CD4-positive, alpha-beta memory T cell (primary cell): ENCODE measurements at regions not wholly inside any gene's neighbourhood (a gene's known extent, or its start where the extent isn't known, plus 50 kb on each side); places are given as distances from the start of the nearest gene placed in this dataset.

ENCODE experiments used
- CTCF ChIA-PET: fragments of 350-600 bp; sonication (Branson Sonifier 250); formaldehyde crosslinking; loops from one replicate; lab custom pipeline; 2021; ENCODE audit warnings: inconsistent platforms; ENCODE audit not compliant: partially characterized antibody; lab: Charles Lee
- POLR2A ChIA-PET: fragments of 350-600 bp; sonication (Branson Sonifier 250); formaldehyde crosslinking; loops from one replicate; lab custom pipeline; 2021; ENCODE audit not compliant: partially characterized antibody; lab: Charles Lee
- DNase-seq, 5 donors: peaks; one replicate each; pipeline versions ENCODE4 v3.0.0 to v3.0.0-alpha.2; 2020 to 2022; ENCODE audit warnings: mixed read lengths in 1 of 5
- H3K27ac ChIP-seq: one replicate; pipeline ENCODE4 v1.7.0; 2013; ENCODE audit warnings: low read depth, low read length
- H3K27me3 ChIP-seq: 2 replicates; pipeline ENCODE4 v1.7.0; 2013; ENCODE audit warnings: mild to moderate bottlenecking, low read length, moderate library complexity; ENCODE audit not compliant: insufficient read depth
- H3K36me3 ChIP-seq: 2 replicates; pipeline ENCODE4 v1.7.0; 2013; ENCODE audit warnings: mild to moderate bottlenecking, low read length, moderate library complexity; ENCODE audit not compliant: insufficient read depth
- H3K4me1 ChIP-seq: 2 replicates; pipeline ENCODE4 v1.7.0; 2013; ENCODE audit warnings: mild to moderate bottlenecking, low read length, moderate library complexity; ENCODE audit not compliant: insufficient read depth
- H3K4me3 ChIP-seq, 2 donors: one replicate each; pipeline ENCODE4 v1.7.0; 2013; ENCODE audit warnings: low read length in 2 of 2, mild to moderate bottlenecking in 1 of 2
- H3K9me3 ChIP-seq, 2 donors: one replicate each; pipeline ENCODE4 v1.7.0; 2013; ENCODE audit warnings: low read length in 2 of 2, control low read depth in 1 of 2; ENCODE audit not compliant: control insufficient read depth in 1 of 2
- H3K27ac Mint-ChIP-seq, 7 donors: one replicate each; pipeline ENCODE4 v1.8.0; 2020 to 2021; ENCODE audit warnings: mixed read lengths in 7 of 7, mild to moderate bottlenecking in 6 of 7, inconsistent platforms in 3 of 7, moderate library complexity in 3 of 7
- H3K27me3 Mint-ChIP-seq, 2 donors: one replicate each; pipeline ENCODE4 v1.8.0; 2020 to 2021; ENCODE audit warnings: mixed read lengths in 2 of 2
- H3K36me3 Mint-ChIP-seq, 2 donors: one replicate each; pipeline ENCODE4 v1.8.0; 2020 to 2021; ENCODE audit warnings: mixed read lengths in 2 of 2, inconsistent platforms in 1 of 2, mild to moderate bottlenecking in 1 of 2
- H3K4me1 Mint-ChIP-seq, 4 donors: one replicate each; pipeline ENCODE4 v1.8.0; 2020 to 2021; ENCODE audit warnings: mixed read lengths in 4 of 4, mild to moderate bottlenecking in 1 of 4
- H3K4me3 Mint-ChIP-seq, 8 donors: one replicate each; pipeline ENCODE4 v1.8.0; 2020 to 2021; ENCODE audit warnings: mixed read lengths in 8 of 8, mild to moderate bottlenecking in 7 of 8, moderate library complexity in 6 of 8, inconsistent platforms in 3 of 8
- H3K9me3 Mint-ChIP-seq, 8 donors: one replicate each; pipeline ENCODE4 v1.8.0; 2020 to 2021; ENCODE audit warnings: mixed read lengths in 8 of 8, mild to moderate bottlenecking in 5 of 8, inconsistent platforms in 3 of 8, moderate library complexity in 1 of 8
- intact Hi-C: fragments of 100-400 bp; cut with micrococcal nuclease; formaldehyde crosslinking; loops from one replicate; pipeline ENCODE4 v1.15.1; 2023

GRCh38 chr5:143966280-143966679, 154.3 kb downstream of the HMHB1 start:
- Histone ChIP-seq H3K36me3 (no peaks in the 10 kb centered on the region), H3K4me1 (no peaks in the 10 kb centered on the region), H3K4me3 (no peak overlapping the region), H3K9me3 (no peaks in the 10 kb centered on the region), H3K27me3 (no peaks in the 10 kb centered on the region), H3K27ac (no peak overlapping the region)
- peaks cover 0 to 2% (median 0%) of the 10 kb centered on the region in 8 donors for H3K9me3 Mint-ChIP-seq
- CTCF ChIA-PET, result interaction anchor here (0.9 kb wide), 1 partner anchor 1253 kb away, joined by 3 read pairs; no protein-coding TSS in a partner anchor
- no peak overlapping the region for H3K4me3 Mint-ChIP-seq
- no peak for DNase-seq
- H3K27ac Mint-ChIP-seq, result no peak overlapping the region
- no peaks in the 10 kb centered on the region for H3K36me3 Mint-ChIP-seq
- POLR2A ChIA-PET, result no interaction called here
- intact Hi-C loops, result loop anchor here (5.0 to 10.0 kb wide), 4 partner anchors 139 to 1251 kb away; no protein-coding TSS in a partner anchor
- H3K4me1 Mint-ChIP-seq, result peaks cover 0 to 2% (median 0%) of the 10 kb centered on the region in 4 donors
- peaks cover 2 to 7% of the 10 kb centered on the region in 2 donors for H3K27me3 Mint-ChIP-seq

- Mint-ChIP-seq H3K27ac (no peak overlapping the region), H3K4me3 (no peak overlapping the region), H3K4me1 (peaks cover 0 to 3% (median 0%) of the 10 kb centered on the region in 4 donors), H3K9me3 (peaks cover 0 to 2% (median 0%) of the 10 kb centered on the region in 8 donors), H3K36me3 (no peaks in the 10 kb centered on the region), H3K27me3 (peaks cover 4 to 13% of the 10 kb centered on the region in 2 donors)
- no peak overlapping the region for H3K4me3 ChIP-seq
- H3K4me1 ChIP-seq, result no peaks in the 10 kb centered on the region
- CTCF ChIA-PET, result interaction anchor here (0.8 to 1.6 kb wide), 7 partner anchors 11 to 1046 kb away, joined by 3 to 8 read pairs (median 3); no protein-coding TSS in a partner anchor
- no peaks in the 10 kb centered on the region for H3K36me3 ChIP-seq
- POLR2A ChIA-PET, result interaction anchor here (1.9 kb wide), 1 partner anchor 966 kb away, joined by 5 read pairs; no protein-coding TSS in a partner anchor
- no peaks in the 10 kb centered on the region for H3K27me3 ChIP-seq
- H3K9me3 ChIP-seq, result no peaks in the 10 kb centered on the region
- peak in 4 of 5 donors; percentile 14 to 24 (median 22) for DNase-seq
- intact Hi-C loops, result loop anchor here (5.0 to 10.0 kb wide), 4 partner anchors 141 to 1253 kb away; no protein-coding TSS in a partner anchor
- H3K27ac ChIP-seq, result no peak overlapping the region
These were observed 156.3 kb downstream of the HMHB1 start for GRCh38 chr5:143968071-143968878.

- Histone ChIP-seq H3K4me1 (no peaks in the 10 kb centered on the region), H3K4me3 (no peak overlapping the region), H3K9me3 (no peaks in the 10 kb centered on the region), H3K27me3 (no peaks in the 10 kb centered on the region), H3K27ac (no peak overlapping the region), H3K36me3 (no peaks in the 10 kb centered on the region)
- no peaks in the 10 kb centered on the region for H3K36me3 Mint-ChIP-seq
- intact Hi-C loops, result no loop called here
- H3K4me3 Mint-ChIP-seq, result no peak overlapping the region
- H3K9me3 Mint-ChIP-seq, result peaks cover 0 to 2% (median 0%) of the 10 kb centered on the region in 8 donors
- no peak overlapping the region for H3K27ac Mint-ChIP-seq
- ChIA-PET CTCF (no interaction called here), POLR2A (no interaction called here)
- no peak for DNase-seq
- peaks cover 0 to 1% (median 0%) of the 10 kb centered on the region in 4 donors for H3K4me1 Mint-ChIP-seq
- H3K27me3 Mint-ChIP-seq, result peaks cover 4 to 16% of the 10 kb centered on the region in 2 donors
These were observed 158.2 kb downstream of the HMHB1 start for GRCh38 chr5:143970159-143970558.

- Mint-ChIP-seq H3K27me3 (peaks cover 4 to 16% of the 10 kb centered on the region in 2 donors), H3K27ac (no peak overlapping the region), H3K4me1 (peaks cover 0 to 1% (median 0%) of the 10 kb centered on the region in 4 donors), H3K4me3 (no peak overlapping the region), H3K36me3 (no peaks in the 10 kb centered on the region), H3K9me3 (peaks cover 0 to 2% (median 0%) of the 10 kb centered on the region in 8 donors)
- no peak overlapping the region for H3K27ac ChIP-seq
- no peaks in the 10 kb centered on the region for H3K4me1 ChIP-seq
- H3K9me3 ChIP-seq, result no peaks in the 10 kb centered on the region
- intact Hi-C loops, result no loop called here
- H3K36me3 ChIP-seq, result no peaks in the 10 kb centered on the region
- no peak for DNase-seq
- ChIA-PET CTCF (no interaction called here), POLR2A (no interaction called here)
- no peaks in the 10 kb centered on the region for H3K27me3 ChIP-seq
- H3K4me3 ChIP-seq, result no peak overlapping the region
These were observed 160.1 kb downstream of the HMHB1 start for GRCh38 chr5:143972068-143972467.

GRCh38 chr5:143976055-143976454, 164.1 kb downstream of the HMHB1 start:
- ChIA-PET CTCF (no interaction called here), POLR2A (no interaction called here)
- H3K9me3 ChIP-seq, result no peaks in the 10 kb centered on the region
- no peaks in the 10 kb centered on the region for H3K36me3 ChIP-seq
- DNase-seq, result no peak
- H3K4me3 ChIP-seq, result no peak overlapping the region
- H3K9me3 Mint-ChIP-seq, result peaks cover 0 to under 1% (median 0%) of the 10 kb centered on the region in 8 donors
- no peak overlapping the region for H3K4me3 Mint-ChIP-seq
- H3K27me3 ChIP-seq, result no peaks in the 10 kb centered on the region
- intact Hi-C loops, result no loop called here
- no peaks in the 10 kb centered on the region for H3K36me3 Mint-ChIP-seq
- no peak overlapping the region for H3K27ac Mint-ChIP-seq
- no peaks in the 10 kb centered on the region for H3K4me1 ChIP-seq
- no peak overlapping the region for H3K27ac ChIP-seq
- peaks cover 3 to 10% of the 10 kb centered on the region in 2 donors for H3K27me3 Mint-ChIP-seq
- H3K4me1 Mint-ChIP-seq, result peaks cover 0 to 1% (median 0%) of the 10 kb centered on the region in 4 donors

GRCh38 chr5:143977891-143978461, 166.0 kb downstream of the HMHB1 start:
- Histone ChIP-seq H3K4me3 (no peak overlapping the region), H3K36me3 (no peaks in the 10 kb centered on the region), H3K4me1 (no peaks in the 10 kb centered on the region), H3K27ac (no peak overlapping the region), H3K9me3 (no peaks in the 10 kb centered on the region), H3K27me3 (no peaks in the 10 kb centered on the region)
- Mint-ChIP-seq H3K27ac (no peak overlapping the region), H3K4me1 (no peaks in the 10 kb centered on the region), H3K4me3 (no peak overlapping the region), H3K9me3 (peaks cover 0 to 2% (median 0%) of the 10 kb centered on the region in 8 donors), H3K36me3 (no peaks in the 10 kb centered on the region), H3K27me3 (peaks cover 2 to 3% of the 10 kb centered on the region in 2 donors)
- no peak for DNase-seq
- intact Hi-C loops, result no loop called here
- ChIA-PET CTCF (interaction anchor here (1.0 to 2.4 kb wide), 2 partner anchors 9 to 10 kb away, joined by 3 to 8 read pairs; no protein-coding TSS in a partner anchor), POLR2A (no interaction called here)
